A549 (cell line): ENCODE measurements at regions not wholly inside any gene's neighbourhood (a gene's known extent, or its start where the extent isn't known, plus 50 kb on each side); places are given as distances from the start of the nearest gene placed in this dataset.

Source experiments
- ATAC-seq, 2 experiments: fragments of 200-7000 bp in 1 of 2; fragments of >200 bp in 1 of 2; cut with Nextera tagmentation in 1 of 2; cut with Tn5 transposase in 1 of 2; 3 replicates each; pipeline versions ENCODE4 v1.8.0 to v1.9.1; 2018 to 2020; ENCODE audit warnings: mild to moderate bottlenecking in 1 of 2, moderate library complexity in 1 of 2
- CTCF ChIA-PET: fragments of 300-600 bp; sonication (Branson Sonifier 250); formaldehyde crosslinking; extraction: SDS; loops from one replicate; lab custom pipeline; 2021; ENCODE audit warnings: antibody characterized with exemption, inconsistent platforms; lab: Yijun Ruan, JAX
- POLR2A ChIA-PET: fragments of 350-600 bp; formaldehyde crosslinking; extraction: SDS; loops from one replicate; lab custom pipeline; 2021; ENCODE audit warnings: antibody characterized with exemption, inconsistent platforms; lab: Yijun Ruan, JAX
- DNase-seq, 2 experiments: peaks; one replicate each; pipeline versions ENCODE4 v3.0.0 to v3.0.0-alpha.2; 2011 to 2016; ENCODE audit warnings: low read depth in 1 of 2, low spot score in 1 of 2
- FAIRE-seq: peaks from 2 replicates; lab custom pipeline; 2011; peaks lifted over from hg19 to GRCh38; lab: Jason Lieb, UNC
- H3K27ac ChIP-seq, 2 experiments: fragments of >200 bp; sonication (Bioruptor Twin); formaldehyde crosslinking; 3 replicates each; pipeline ENCODE4 v1.5.1; 2016 to 2017
- H3K4me1 ChIP-seq: fragments of >200 bp; sonication (Bioruptor Twin); formaldehyde crosslinking; 3 replicates; pipeline ENCODE4 v1.6.1; 2016
- H3K4me2 ChIP-seq: fragments of >200 bp; sonication (Bioruptor Twin); formaldehyde crosslinking; 3 replicates; pipeline ENCODE4 v1.6.1; 2016
- H3K4me3 ChIP-seq: fragments of >200 bp; sonication (Bioruptor Twin); formaldehyde crosslinking; 3 replicates; pipeline ENCODE4 v1.5.1; 2016
- H3K9me3 ChIP-seq: fragments of >200 bp; sonication (Bioruptor Twin); formaldehyde crosslinking; 3 replicates; pipeline ENCODE4 v1.6.1; 2016
- BCL3 ChIP-seq: fragments of >200 bp; sonication (Bioruptor Twin); formaldehyde crosslinking; IDR thresholded peaks from 3 replicates; pipeline ENCODE4 v1.6.1; 2016
- CHD2 ChIP-seq: fragments of 150-350 bp; IDR thresholded peaks from 2 replicates; pipeline ENCODE4 v1.6.1; 2014; ENCODE audit warnings: low read length; ENCODE audit not compliant: partially characterized antibody
- CHD4 ChIP-seq: fragments of 200-600 bp; sonication (generic); IDR thresholded peaks from 2 replicates; pipeline ENCODE4 v1.6.1; 2016; ENCODE audit warnings: antibody characterized with exemption, mild to moderate bottlenecking, borderline replicate concordance
- E2F6 ChIP-seq: IDR thresholded peaks from 2 replicates; pipeline ENCODE4 v1.6.1; 2012; ENCODE audit warnings: low read depth, borderline replicate concordance
- ELK1 ChIP-seq: fragments of 150-350 bp; IDR thresholded peaks from 2 replicates; pipeline ENCODE4 v1.6.1; 2014; ENCODE audit warnings: low read depth, mild to moderate bottlenecking, low read length
- EP300 ChIP-seq, 2 experiments: fragments of >200 bp; sonication (Bioruptor Twin); formaldehyde crosslinking; IDR thresholded peaks; 2 replicates in 1 of 2; 3 replicates in 1 of 2; pipeline ENCODE4 v1.6.1; 2016 to 2017
- FOSL2 ChIP-seq, 2 experiments: fragments of 450-650 bp in 1 of 2; fragments of >200 bp in 1 of 2; sonication (Bioruptor Twin) in 1 of 2; formaldehyde crosslinking; IDR thresholded peaks; 2 replicates each; pipeline versions ENCODE4 v1.5.0 to v1.6.1; 2016 to 2020; ENCODE audit warnings: mild to moderate bottlenecking in 1 of 2, moderate library complexity in 1 of 2
- GATA3 ChIP-seq: IDR thresholded peaks from 2 replicates; pipeline ENCODE4 v1.6.1; 2012; ENCODE audit warnings: borderline replicate concordance
- HDAC2 ChIP-seq: fragments of 200-600 bp; sonication (generic); IDR thresholded peaks from 2 replicates; pipeline ENCODE4 v1.6.1; 2016
- HES2 ChIP-seq: fragments of >200 bp; sonication (Bioruptor Twin); formaldehyde crosslinking; IDR thresholded peaks from 2 replicates; pipeline ENCODE4 v1.6.1; 2016
- HEYL ChIP-seq: fragments of 250-450 bp; sonication (Bioruptor Pico); IDR thresholded peaks from 2 replicates; pipeline ENCODE4 v1.8.0; 2021; ENCODE audit warnings: mild to moderate bottlenecking, moderate library complexity
- HMGXB4 ChIP-seq: fragments of 250-450 bp; sonication (Bioruptor Pico); IDR thresholded peaks from 2 replicates; pipeline ENCODE4 v1.5.0; 2021; ENCODE audit warnings: mild to moderate bottlenecking, moderate library complexity, borderline replicate concordance
- HOXA7 ChIP-seq: fragments of 250-450 bp; sonication (Bioruptor Pico); IDR thresholded peaks from 2 replicates; pipeline ENCODE4 v1.5.0; 2020; ENCODE audit warnings: mild to moderate bottlenecking, moderate library complexity
- HOXB5 ChIP-seq: fragments of 250-450 bp; sonication (Bioruptor Pico); IDR thresholded peaks from 2 replicates; pipeline ENCODE4 v1.5.0; 2020; ENCODE audit warnings: mild to moderate bottlenecking, moderate library complexity
- JUNB ChIP-seq: fragments of >200 bp; sonication (Bioruptor Twin); formaldehyde crosslinking; IDR thresholded peaks from 2 replicates; pipeline ENCODE4 v1.6.1; 2016
- KDM1A ChIP-seq: fragments of 200-600 bp; sonication (generic); IDR thresholded peaks from 2 replicates; pipeline ENCODE4 v1.6.1; 2016; ENCODE audit warnings: low read depth, mild to moderate bottlenecking
- MAX ChIP-seq: IDR thresholded peaks from 2 replicates; pipeline ENCODE4 v1.6.1; 2012
- NPAS2 ChIP-seq: fragments of 250-450 bp; sonication (Bioruptor Pico); IDR thresholded peaks from 2 replicates; pipeline ENCODE4 v1.8.0; 2022; ENCODE audit warnings: mild to moderate bottlenecking, moderate library complexity, borderline replicate concordance
- NR3C1 ChIP-seq: fragments of >200 bp; sonication (Bioruptor Twin); formaldehyde crosslinking; IDR thresholded peaks from 3 replicates; pipeline ENCODE4 v1.6.1; 2017
- PHF8 ChIP-seq: fragments of 200-600 bp; sonication (generic); IDR thresholded peaks from 2 replicates; pipeline ENCODE4 v1.6.1; 2016; ENCODE audit warnings: low read depth, mild to moderate bottlenecking, antibody characterized with exemption, moderate library complexity, borderline replicate concordance
- RCOR1 ChIP-seq: fragments of 150-350 bp; IDR thresholded peaks from 2 replicates; pipeline ENCODE4 v1.6.1; 2014; ENCODE audit warnings: antibody characterized with exemption, low read length, low read depth
- REST ChIP-seq: fragments of 200-600 bp; sonication (generic); IDR thresholded peaks from 2 replicates; pipeline ENCODE4 v1.6.1; 2016; ENCODE audit warnings: antibody characterized with exemption, mild to moderate bottlenecking, moderate library complexity
- RNF2 ChIP-seq: fragments of 200-600 bp; sonication (generic); IDR thresholded peaks from 2 replicates; pipeline ENCODE4 v1.6.1; 2016; ENCODE audit warnings: low read depth, mild to moderate bottlenecking, antibody characterized with exemption, moderate library complexity, borderline replicate concordance
- TFCP2L1 ChIP-seq: fragments of 250-450 bp; sonication (Bioruptor Pico); IDR thresholded peaks from 2 replicates; pipeline ENCODE4 v1.5.0; 2021; ENCODE audit warnings: mild to moderate bottlenecking
- WGBS: methylation state at CpG from one replicate; pipeline ENCODE4 v1.1.6; 2017; ENCODE audit errors: missing lambda C conversion rate; 5-methylcytosine and 5-hydroxymethylcytosine counted together

- H3K27ac ChIP-seq = peak overlapping the region; percentile 18 to 58; a peak in 3 of 6 replicates
- H3K4me3 ChIP-seq = no peak overlapping the region
- H3K4me1 ChIP-seq = no peaks in the 10 kb centered on the region
- no peak overlapping the region for H3K4me2 ChIP-seq
- ChIA-PET CTCF (interaction anchor here (0.9 to 3.1 kb wide), 2 partner anchors 480 to 1150 kb away, joined by 3 to 13 read pairs; no protein-coding TSS in a partner anchor), POLR2A (interaction anchor here (1.3 kb wide), 1 partner anchor 13 kb away, joined by 3 read pairs; no protein-coding TSS in a partner anchor)
- no peak for ATAC-seq
- H3K9me3 ChIP-seq = peaks cover 48% of the 10 kb centered on the region
- no peak for DNase-seq
- TF ChIP-seq NPAS2 (no peak), TFCP2L1 (CRISPR knock-in tag) (no peak), JUNB (peak; percentile 20; the same call in 1 of the 2 replicates), PHF8 (no peak), HEYL (no peak)
- no peak for FAIRE-seq
These were observed 740.9 kb downstream of the METTL15 start for GRCh38 chr11:28849053-28849452.

- TF ChIP-seq FOSL2 (IDR thresholded peaks at IDR 0.05) (no peak), FOSL2 (CRISPR knock-in tag; IDR thresholded peaks at IDR 0.05) (no peak), E2F6 (no peak), EP300 (IDR thresholded peaks at IDR 0.05) (no peak), CHD2 (no peak), KDM1A (no peak)
- POLR2A ChIA-PET = no interaction called here
- H3K27ac ChIP-seq = peak overlapping the region in 1 of 2 experiments; percentile 61; a peak in 3 of 6 replicates
- H3K9me3 ChIP-seq = peaks cover 60% of the 10 kb centered on the region
- FAIRE-seq (no peak), ATAC-seq (no peak), DNase-seq (no peak)
- H3K4me1 ChIP-seq = peaks cover 2% of the 10 kb centered on the region
- WGBS = 89% methylated on average over 1 of the region's 1 CpG
- CTCF ChIA-PET = no interaction called here
- H3K4me3 ChIP-seq = no peak overlapping the region
- H3K4me2 ChIP-seq = no peak overlapping the region
These were observed 734.5 kb downstream of the METTL15 start for GRCh38 chr11:28842716-28843115.

- Histone ChIP-seq H3K4me3 (no peak overlapping the region), H3K4me1 (peaks cover 37% of the 10 kb centered on the region), H3K27ac (peak overlapping the region; percentile 85 to 99), H3K4me2 (no peak overlapping the region)
- no peak for ATAC-seq
- no peak for DNase-seq
- POLR2A ChIA-PET = interaction anchor here (1.0 kb wide), 1 partner anchor 1139 kb away, joined by 4 read pairs; the partner anchor contains the start of gene BDNF
- TF ChIP-seq TFCP2L1 (CRISPR knock-in tag) (no peak), JUNB (no peak), BCL3 (no peak), HES2 (no peak), REST (no peak), RCOR1 (no peak), MAX (no peak), NR3C1 (no peak), CHD4 (no peak), ELK1 (no peak), HOXB5 (no peak), HMGXB4 (no peak), GATA3 (no peak), HDAC2 (no peak), HOXA7 (no peak), RNF2 (no peak)
- TF ChIP-seq, all 56 proteins: peak for 0
- no peak for FAIRE-seq
- peaks cover 53% of the 10 kb centered on the region for H3K9me3 ChIP-seq
- 88% methylated on average over 1 of the region's 1 CpG for WGBS
- CTCF ChIA-PET = no interaction called here
These were observed 730.6 kb downstream of the METTL15 start for GRCh38 chr11:28838741-28839140.
